Lower lobe of right lung (tissue), 2 donors: ENCODE measurements at regions not wholly inside any gene's neighbourhood (a gene's known extent, or its start where the extent isn't known, plus 50 kb on each side); places are given as distances from the start of the nearest gene placed in this dataset.

Source experiments
- ATAC-seq, 2 donors: fragments of 200-7000 bp; cut with Tn5 transposase; one replicate each; pipeline ENCODE4 v1.9.1; 2020 to 2022; ENCODE audit warnings: mild to moderate bottlenecking in 2 of 2, moderate library complexity in 2 of 2
- DNase-seq: peaks from one replicate; pipeline ENCODE4 v3.0.0-alpha.2; 2020
- H3K27ac ChIP-seq: fragments of 200-600 bp; one replicate; pipeline ENCODE4 v1.8.0; 2022
- H3K27me3 ChIP-seq: fragments of 200-600 bp; one replicate; pipeline ENCODE4 v1.8.0; 2022; ENCODE audit warnings: low read depth
- H3K36me3 ChIP-seq: fragments of 200-600 bp; one replicate; pipeline ENCODE4 v1.8.0; 2022; ENCODE audit warnings: mild to moderate bottlenecking
- H3K4me1 ChIP-seq: fragments of 200-600 bp; one replicate; pipeline ENCODE4 v1.8.0; 2022
- H3K4me3 ChIP-seq: fragments of 200-600 bp; one replicate; pipeline ENCODE4 v1.8.0; 2022; ENCODE audit warnings: mild to moderate bottlenecking
- H3K9me3 ChIP-seq: fragments of 200-600 bp; one replicate; pipeline ENCODE4 v1.8.0; 2022
- CTCF ChIP-seq: fragments of 200-600 bp; IDR thresholded peaks from one replicate; pipeline ENCODE4 v1.8.0; 2022; ENCODE audit warnings: antibody characterized with exemption, mild to moderate bottlenecking
- intact Hi-C: fragments of 100-400 bp; cut with DNase I; formaldehyde crosslinking; loops from one replicate; pipeline ENCODE4 v1.11.0; 2022
- donor health status: DM: no; HTN: yes; CAD: no; lungs with severe emphysema.

- no peak for TF ChIP-seq CTCF
- Histone ChIP-seq H3K36me3 (no peaks in the 10 kb centered on the region), H3K27me3 (no peaks in the 10 kb centered on the region), H3K4me3 (no peak overlapping the region), H3K4me1 (no peaks in the 10 kb centered on the region), H3K27ac (no peak overlapping the region), H3K9me3 (peaks cover 4% of the 10 kb centered on the region)
- no peak for ATAC-seq
- intact Hi-C loops = no loop called here
- no peak for DNase-seq
These were observed 207.7 kb downstream of the MAFB start for GRCh38 chr20:40481337-40481736.

GRCh38 chr20:40477805-40478204 is 211.2 kb downstream of the MAFB start:
- no peak for TF ChIP-seq CTCF
- Histone ChIP-seq H3K27me3 (peaks cover 3% of the 10 kb centered on the region), H3K4me3 (no peak overlapping the region), H3K4me1 (no peaks in the 10 kb centered on the region), H3K9me3 (no peaks in the 10 kb centered on the region), H3K27ac (no peak overlapping the region), H3K36me3 (no peaks in the 10 kb centered on the region)
- intact Hi-C loops = no loop called here
- ATAC-seq = no peak
- DNase-seq = no peak

- DNase-seq = no peak
- intact Hi-C loops = no loop called here
- Histone ChIP-seq H3K27me3 (peaks cover 3% of the 10 kb centered on the region), H3K4me3 (no peak overlapping the region), H3K36me3 (no peaks in the 10 kb centered on the region), H3K4me1 (peaks cover 3% of the 10 kb centered on the region), H3K27ac (no peak overlapping the region), H3K9me3 (no peaks in the 10 kb centered on the region)
- no peak for ATAC-seq
- no peak for TF ChIP-seq CTCF
These were observed 212.6 kb downstream of the MAFB start for GRCh38 chr20:40476461-40476860.

- ATAC-seq (no peak), DNase-seq (no peak)
- peaks cover 16% of the 10 kb centered on the region for H3K4me1 ChIP-seq
- H3K9me3 ChIP-seq = no peaks in the 10 kb centered on the region
- H3K36me3 ChIP-seq = no peaks in the 10 kb centered on the region
- intact Hi-C loops = no loop called here
- peaks cover 3% of the 10 kb centered on the region for H3K27me3 ChIP-seq
- no peak overlapping the region for H3K27ac ChIP-seq
- no peak overlapping the region for H3K4me3 ChIP-seq
- no peak for TF ChIP-seq CTCF
These were observed 216.1 kb downstream of the MAFB start for GRCh38 chr20:40472905-40473304.

- no peak for TF ChIP-seq CTCF
- ATAC-seq (peak in 1 of 2 donors; percentile 25), DNase-seq (no peak)
- intact Hi-C loops = no loop called here
- H3K36me3 ChIP-seq = no peaks in the 10 kb centered on the region
- no peak overlapping the region for H3K4me3 ChIP-seq
- H3K9me3 ChIP-seq = no peaks in the 10 kb centered on the region
- H3K4me1 ChIP-seq = peaks cover 22% of the 10 kb centered on the region
- peak overlapping the region; percentile 54 for H3K27ac ChIP-seq
- peaks cover 3% of the 10 kb centered on the region for H3K27me3 ChIP-seq
These were observed 217.8 kb downstream of the MAFB start for GRCh38 chr20:40471261-40471629.
